BLaER1 treated with 17β-estradiol and CSF1 and Interleukin-3, amounts not matched to agents 10 nM and 100 nM (cell line): ENCODE measurements at regions not wholly inside any gene's neighbourhood (a gene's known extent, or its start where the extent isn't known, plus 50 kb on each side); places are given as distances from the start of the nearest gene placed in this dataset.

Experiments
- H3K27ac ChIP-seq, 11 experiments: shearing (Covaris generic); formaldehyde crosslinking; 2 replicates each; pipeline ENCODE4 v1.8.1; 2022
- H3K27me3 ChIP-seq, 11 experiments: shearing (Covaris generic); formaldehyde crosslinking; 2 replicates each; pipeline ENCODE4 v1.8.1; 2022
- H3K36me3 ChIP-seq, 11 experiments: shearing (Covaris generic); formaldehyde crosslinking; 2 replicates each; pipeline ENCODE4 v1.8.1; 2022
- H3K4me1 ChIP-seq, 10 experiments: shearing (Covaris generic); formaldehyde crosslinking; 2 replicates each; pipeline ENCODE4 v1.8.1; 2022
- H3K4me2 ChIP-seq, 11 experiments: shearing (Covaris generic); formaldehyde crosslinking; 2 replicates each; pipeline ENCODE4 v1.8.1; 2022
- H3K4me3 ChIP-seq, 10 experiments: shearing (Covaris generic); formaldehyde crosslinking; 2 replicates each; pipeline ENCODE4 v1.8.1; 2022
- H3K9ac ChIP-seq, 11 experiments: shearing (Covaris generic); formaldehyde crosslinking; 2 replicates each; pipeline ENCODE4 v1.8.1; 2022
- H3K9me3 ChIP-seq, 11 experiments: shearing (Covaris generic); formaldehyde crosslinking; replicated peaks in 1 of 11; 2 replicates each; pipeline ENCODE4 v1.8.1; 2022
- H4K20me1 ChIP-seq, 11 experiments: shearing (Covaris generic); formaldehyde crosslinking; 2 replicates each; pipeline ENCODE4 v1.8.1; 2022
- Cebpa-rat ChIP-seq, 11 experiments: shearing (Covaris generic); IDR thresholded peaks; 2 replicates each; pipeline ENCODE4 v1.8.1; 2022

DNA sequence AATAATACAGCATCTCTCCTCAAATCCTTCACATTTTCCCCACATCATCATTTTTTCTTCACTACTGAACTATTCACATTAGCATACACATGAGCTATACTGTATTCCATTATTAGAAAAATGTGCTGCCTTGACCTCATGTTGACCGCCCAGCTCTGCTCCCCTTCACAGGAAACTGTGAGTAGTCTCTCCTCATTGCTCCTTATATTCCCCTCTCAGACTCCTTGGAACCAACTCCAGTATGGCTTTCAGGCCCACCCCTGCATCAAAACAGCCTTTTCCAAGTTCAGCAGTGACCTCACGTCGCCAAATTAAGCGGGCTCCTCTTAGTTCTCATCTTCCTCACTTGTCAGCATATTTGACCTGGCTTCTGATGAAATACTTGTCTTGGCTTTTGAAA is 59.2 kb upstream of the SPAG17 start:
- Histone ChIP-seq H3K9me3 (peaks cover 9 to 14% (median 11%) of the 10 kb centered on the region in 11 experiments), H4K20me1 (no peaks in the 10 kb centered on the region), H3K27ac (no peak overlapping the region), H3K9ac (no peak overlapping the region), H3K36me3 (no peaks in the 10 kb centered on the region), H3K27me3 (no peaks in the 10 kb centered on the region), H3K4me2 (no peak overlapping the region), H3K4me1 (peaks cover 0 to 7% (median 0%) of the 10 kb centered on the region in 10 experiments; a peak in 1 of 20 replicates), H3K4me3 (no peak overlapping the region)
- TF ChIP-seq Cebpa-rat (IDR thresholded peaks at IDR 0.05), result no peak

DNA sequence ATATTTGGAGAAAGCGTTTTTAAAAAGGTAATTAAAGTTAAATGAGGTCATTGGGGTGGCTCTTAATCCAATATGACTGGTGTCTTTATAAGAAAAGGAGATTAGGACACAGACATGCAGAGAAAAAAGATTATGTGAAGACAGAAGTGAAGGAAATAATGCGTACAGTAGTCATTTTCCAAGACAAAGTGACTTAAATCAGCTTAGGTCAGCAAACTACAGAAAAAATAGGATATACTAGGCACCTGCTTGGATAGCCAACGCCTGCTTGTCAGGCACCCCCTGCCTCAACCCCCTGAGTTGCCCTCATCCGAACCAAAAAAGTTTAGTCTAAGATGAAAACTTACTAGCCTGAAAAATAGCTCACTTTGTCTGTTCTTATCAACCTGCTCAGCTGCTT is 58.2 kb upstream of the SPAG17 start:
- Histone ChIP-seq H3K4me2 (no peak overlapping the region), H3K36me3 (no peaks in the 10 kb centered on the region), H3K4me1 (peaks cover 0 to 7% (median 0%) of the 10 kb centered on the region in 10 experiments; a peak in 1 of 20 replicates), H3K4me3 (no peak overlapping the region), H3K27me3 (no peaks in the 10 kb centered on the region), H4K20me1 (no peaks in the 10 kb centered on the region), H3K9me3 (peaks cover 18 to 24% (median 20%) of the 10 kb centered on the region in 11 experiments), H3K27ac (no peak overlapping the region), H3K9ac (no peak overlapping the region)
- TF ChIP-seq Cebpa-rat (IDR thresholded peaks at IDR 0.05), result no peak
